Type B pancreatic cell (in vitro differentiated cells): ENCODE measurements at regions not wholly inside any gene's neighbourhood (a gene's known extent, or its start where the extent isn't known, plus 50 kb on each side); places are given as distances from the start of the nearest gene placed in this dataset.
"Not testable (repeated sequence)": the region's sequence is repeated elsewhere in the genome, so short reads cannot be mapped to it uniquely, and the experiment has no call there.

Experiments used
- DNase-seq: peaks from one replicate; pipeline ENCODE4 v3.0.0; 2021; ENCODE audit warnings: mixed read lengths; ENCODE audit not compliant: unreplicated experiment; ENCODE audit errors: extremely low spot score
- H3K27ac Mint-ChIP-seq: 2 replicates; pipeline ENCODE4 v1.8.0; 2021; ENCODE audit warnings: mild to moderate bottlenecking, mixed read lengths
- H3K27me3 Mint-ChIP-seq: 2 replicates; pipeline ENCODE4 v1.8.0; 2021; ENCODE audit warnings: mixed read lengths
- H3K36me3 Mint-ChIP-seq: 2 replicates; pipeline ENCODE4 v1.8.0; 2021; ENCODE audit warnings: mixed read lengths
- H3K4me1 Mint-ChIP-seq: one replicate; pipeline ENCODE4 v1.8.0; 2021; ENCODE audit warnings: mixed read lengths; ENCODE audit not compliant: unreplicated experiment
- H3K4me3 Mint-ChIP-seq: 2 replicates; pipeline ENCODE4 v1.8.0; 2021; ENCODE audit warnings: mild to moderate bottlenecking, mixed read lengths
- H3K9me3 Mint-ChIP-seq: 2 replicates; pipeline ENCODE4 v1.8.0; 2021; ENCODE audit warnings: mixed read lengths
- CTCF ChIP-seq: fragments of 200-600 bp; sonication (generic); conservative IDR thresholded peaks from 2 replicates; pipeline ENCODE4 v1.5.0; 2021; ENCODE audit warnings: antibody characterized with exemption, mild to moderate bottlenecking

- no peak for DNase-seq
- no peaks in the 10 kb centered on the region for H3K9me3 Mint-ChIP-seq
- no peak overlapping the region for H3K4me3 Mint-ChIP-seq
- no peaks in the 10 kb centered on the region for H3K36me3 Mint-ChIP-seq
- TF ChIP-seq CTCF = no peak
- H3K4me1 Mint-ChIP-seq = no peaks in the 10 kb centered on the region
- H3K27me3 Mint-ChIP-seq = no peaks in the 10 kb centered on the region
- no peak overlapping the region for H3K27ac Mint-ChIP-seq
These were observed 675.0 kb upstream of the MBL2 start for GRCh38 chr10:53447576-53447975.

GRCh38 chr10:53441843-53442242 lies 669.3 kb upstream of the MBL2 start:
- Mint-ChIP-seq H3K27ac (no peak overlapping the region), H3K36me3 (no peaks in the 10 kb centered on the region), H3K27me3 (no peaks in the 10 kb centered on the region), H3K9me3 (no peaks in the 10 kb centered on the region), H3K4me1 (peaks cover 9% of the 10 kb centered on the region), H3K4me3 (no peak overlapping the region)
- no peak for DNase-seq
- no peak for TF ChIP-seq CTCF

GRCh38 chr10:53440601-53441000 lies 668.0 kb upstream of the MBL2 start:
- no peak for DNase-seq
- no peaks in the 10 kb centered on the region for H3K9me3 Mint-ChIP-seq
- no peak overlapping the region for H3K4me3 Mint-ChIP-seq
- H3K27ac Mint-ChIP-seq = no peak overlapping the region
- H3K36me3 Mint-ChIP-seq = no peaks in the 10 kb centered on the region
- no peaks in the 10 kb centered on the region for H3K27me3 Mint-ChIP-seq
- TF ChIP-seq CTCF = no peak
- H3K4me1 Mint-ChIP-seq = peaks cover 9% of the 10 kb centered on the region

GRCh38 chr10:53439075-53439474 lies 666.5 kb upstream of the MBL2 start:
- not testable (repeated sequence) for H3K4me1 Mint-ChIP-seq, H3K27me3 Mint-ChIP-seq, DNase-seq, H3K9me3 Mint-ChIP-seq, H3K36me3 Mint-ChIP-seq
- peak overlapping the region; percentile 37 for H3K4me3 Mint-ChIP-seq
- peak overlapping the region; percentile 48 for H3K27ac Mint-ChIP-seq

- no peak overlapping the region for H3K4me3 Mint-ChIP-seq
- DNase-seq = no peak
- H3K27me3 Mint-ChIP-seq = no peaks in the 10 kb centered on the region
- no peaks in the 10 kb centered on the region for H3K9me3 Mint-ChIP-seq
- H3K4me1 Mint-ChIP-seq = peaks cover 7% of the 10 kb centered on the region
- H3K36me3 Mint-ChIP-seq = no peaks in the 10 kb centered on the region
- TF ChIP-seq CTCF = no peak
- H3K27ac Mint-ChIP-seq = no peak overlapping the region
These were observed 661.8 kb upstream of the MBL2 start for GRCh38 chr10:53434413-53434812.

- Mint-ChIP-seq H3K9me3 (no peaks in the 10 kb centered on the region), H3K27me3 (no peaks in the 10 kb centered on the region), H3K4me1 (no peaks in the 10 kb centered on the region), H3K4me3 (no peak overlapping the region), H3K27ac (no peak overlapping the region), H3K36me3 (no peaks in the 10 kb centered on the region)
- TF ChIP-seq CTCF = no peak
- DNase-seq = no peak
These were observed 659.5 kb upstream of the MBL2 start for GRCh38 chr10:53432035-53432434.
